Panc1 (cell line): ENCODE measurements at regions not wholly inside any gene's neighbourhood (a gene's known extent, or its start where the extent isn't known, plus 50 kb on each side); places are given as distances from the start of the nearest gene placed in this dataset.

Experiments
- ATAC-seq: fragments of 200-7000 bp; cut with Tn5 transposase; 2 replicates; pipeline ENCODE4 v1.9.1; 2020; ENCODE audit warnings: mild to moderate bottlenecking, moderate library complexity
- BruUV-seq: library from RNA; stranded (reverse); fragments of 400-500 nt; replicated peaks from 2 replicates; lab custom pipeline; 2021; lab: Mats Ljungman, UMichigan
- CTCF ChIA-PET: fragments of 300-600 bp; sonication (Branson Sonifier 250); formaldehyde crosslinking; loops from one replicate; lab custom pipeline; 2022; ENCODE audit warnings: antibody characterized with exemption; lab: Charles Lee
- POLR2A ChIA-PET: fragments of 300-600 bp; sonication (Branson Sonifier 250); formaldehyde crosslinking; loops from one replicate; lab custom pipeline; 2022; ENCODE audit warnings: antibody characterized with exemption; lab: Charles Lee
- DNase-seq: peaks from one replicate; pipeline ENCODE4 v3.0.0-alpha.2; 2010; ENCODE audit warnings: low read depth, low spot score
- H3K27ac ChIP-seq: 2 replicates; pipeline ENCODE4 v1.5.1; 2011; ENCODE audit warnings: mild to moderate bottlenecking, low read length, inconsistent platforms
- H3K27me3 ChIP-seq: fragments of 200-500 bp; sonication (Bioruptor generic); 2 replicates; pipeline ENCODE4 v1.6.0; 2014; ENCODE audit warnings: low read length, inconsistent platforms; ENCODE audit not compliant: control insufficient read depth, insufficient read depth
- H3K36me3 ChIP-seq: fragments of 200-500 bp; sonication (Bioruptor generic); 2 replicates; pipeline ENCODE4 v1.5.1; 2014; ENCODE audit warnings: inconsistent platforms, mild to moderate bottlenecking, low read length, moderate library complexity; ENCODE audit not compliant: control insufficient read depth, insufficient read depth
- H3K4me1 ChIP-seq: 2 replicates; pipeline ENCODE4 v1.5.1; 2011; ENCODE audit warnings: inconsistent platforms, mild to moderate bottlenecking, low read length, moderate library complexity; ENCODE audit not compliant: control insufficient read depth, insufficient read depth
- H3K4me3 ChIP-seq, 2 experiments: 2 replicates each; pipeline ENCODE4 v1.5.1; 2011 to 2012; ENCODE audit warnings: low read depth in 2 of 2, low read length in 2 of 2, mild to moderate bottlenecking in 2 of 2, inconsistent platforms in 1 of 2, moderate library complexity in 1 of 2
- H3K9me3 ChIP-seq: fragments of 200-500 bp; sonication (Bioruptor generic); 2 replicates; pipeline ENCODE4 v1.5.1; 2014; ENCODE audit warnings: low read depth, mild to moderate bottlenecking, inconsistent platforms, low read length, moderate library complexity; ENCODE audit not compliant: control insufficient read depth, insufficient read depth
- POLR2AphosphoS5 ChIP-seq: IDR thresholded peaks from 2 replicates; pipeline ENCODE4 v1.6.1; 2012; ENCODE audit warnings: mild to moderate bottlenecking, low read depth, low read length, moderate library complexity
- SIN3A ChIP-seq: IDR thresholded peaks from 2 replicates; pipeline ENCODE4 v1.6.1; 2012; ENCODE audit warnings: low read depth, mild to moderate bottlenecking, low read length, moderate library complexity, borderline replicate concordance; ENCODE audit not compliant: insufficient read depth
- TCF7L2 ChIP-seq: IDR thresholded peaks from 2 replicates; pipeline ENCODE4 v1.6.1; 2011; ENCODE audit warnings: mild to moderate bottlenecking, low read depth, low read length, inconsistent platforms
- in situ Hi-C: cut with HindIII; loops from 2 replicates; pipeline ENCODE4 v1.10.0; 2016; ENCODE audit warnings: low sequenced_read_pairs, low pct_unique_long_range_greater_than_20kb
- intact Hi-C: fragments of 100-400 bp; cut with micrococcal nuclease; formaldehyde crosslinking; loops from one replicate; pipeline ENCODE4 v1.10.0; 2022; ENCODE audit not compliant: unreplicated experiment
- TF ChIP-seq, protein P1 (sequence below): fragments of 450-650 bp; IDR thresholded peaks from 2 replicates; pipeline ENCODE4 v1.5.1; 2017; ENCODE audit warnings: mild to moderate bottlenecking
- TF ChIP-seq, protein P2 (sequence below), 2 experiments: IDR thresholded peaks; 2 replicates each; pipeline ENCODE4 v1.6.1; 2011 to 2012; ENCODE audit warnings: low read depth in 2 of 2, control low read depth in 1 of 2, low read length in 1 of 2, mild to moderate bottlenecking in 1 of 2, moderate library complexity in 1 of 2; ENCODE audit not compliant: insufficient read depth in 1 of 2

DNA sequence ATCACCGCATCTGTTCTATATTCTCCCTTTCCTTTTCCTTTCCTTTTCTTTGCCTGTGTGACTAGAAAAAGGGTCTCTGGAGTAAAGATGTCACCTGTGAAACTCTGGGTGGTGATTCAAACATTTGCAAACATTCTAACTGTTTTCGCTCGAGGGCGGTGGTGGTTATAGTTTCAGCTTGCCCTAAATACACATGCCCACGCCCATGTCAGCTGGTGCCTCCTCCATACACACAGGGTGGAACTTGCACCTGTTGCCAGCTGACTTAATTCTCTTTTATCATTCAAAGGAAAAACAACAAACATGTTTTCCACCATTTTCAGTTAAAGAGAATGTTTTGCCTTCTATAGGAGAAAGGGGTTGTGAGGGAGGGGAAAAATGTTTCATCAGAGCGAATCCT lies 381.9 kb upstream of the ARID1B start:
- Histone ChIP-seq H3K4me1 (peaks cover 2% of the 10 kb centered on the region; the same call in 1 of the 2 replicates), H3K9me3 (no peaks in the 10 kb centered on the region), H3K36me3 (no peaks in the 10 kb centered on the region), H3K4me3 (no peak overlapping the region), H3K27ac (peak overlapping the region; percentile 42; the same call in 1 of the 2 replicates), H3K27me3 (no peaks in the 10 kb centered on the region)
- DNase-seq = no peak
- no peak for TF ChIP-seq SIN3A
- no peak for TF ChIP-seq TCF7L2
- BruUV-seq = no TSS peak
- ATAC-seq = no peak
- in situ Hi-C loops = no loop called here
- ChIA-PET POLR2A (no interaction called here), CTCF (no interaction called here)
- intact Hi-C loops = no loop called here

DNA sequence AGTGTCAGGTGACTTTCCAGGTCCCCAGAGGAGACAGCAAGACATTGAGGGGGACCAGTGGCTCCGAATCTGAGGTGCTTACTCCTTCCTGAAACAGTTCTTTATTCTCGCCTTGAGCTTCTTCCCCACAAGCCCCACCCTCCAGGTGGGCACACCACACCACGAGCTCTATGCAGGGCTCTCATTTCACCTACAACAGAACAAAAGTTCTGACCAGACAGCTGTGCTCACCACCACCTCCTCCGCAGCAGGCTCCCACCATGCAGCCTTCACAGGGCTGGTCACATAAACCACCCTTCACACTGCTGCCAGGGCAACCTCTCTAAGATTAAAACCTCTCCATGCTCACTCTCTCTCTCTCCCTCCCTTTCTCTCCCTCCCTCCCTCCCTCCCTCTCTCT lies 384.5 kb upstream of the ARID1B start:
- intact Hi-C loops (no loop called here), in situ Hi-C loops (no loop called here)
- Histone ChIP-seq H3K27ac (peak overlapping the region; percentile 5; the same call in 1 of the 2 replicates), H3K9me3 (no peaks in the 10 kb centered on the region), H3K27me3 (no peaks in the 10 kb centered on the region), H3K36me3 (no peaks in the 10 kb centered on the region), H3K4me3 (no peak overlapping the region), H3K4me1 (peaks cover 2% of the 10 kb centered on the region; the same call in 1 of the 2 replicates)
- no peak for ATAC-seq
- DNase-seq = no peak
- TF ChIP-seq POLR2AphosphoS5 = no peak
- TF ChIP-seq, protein P1, sequence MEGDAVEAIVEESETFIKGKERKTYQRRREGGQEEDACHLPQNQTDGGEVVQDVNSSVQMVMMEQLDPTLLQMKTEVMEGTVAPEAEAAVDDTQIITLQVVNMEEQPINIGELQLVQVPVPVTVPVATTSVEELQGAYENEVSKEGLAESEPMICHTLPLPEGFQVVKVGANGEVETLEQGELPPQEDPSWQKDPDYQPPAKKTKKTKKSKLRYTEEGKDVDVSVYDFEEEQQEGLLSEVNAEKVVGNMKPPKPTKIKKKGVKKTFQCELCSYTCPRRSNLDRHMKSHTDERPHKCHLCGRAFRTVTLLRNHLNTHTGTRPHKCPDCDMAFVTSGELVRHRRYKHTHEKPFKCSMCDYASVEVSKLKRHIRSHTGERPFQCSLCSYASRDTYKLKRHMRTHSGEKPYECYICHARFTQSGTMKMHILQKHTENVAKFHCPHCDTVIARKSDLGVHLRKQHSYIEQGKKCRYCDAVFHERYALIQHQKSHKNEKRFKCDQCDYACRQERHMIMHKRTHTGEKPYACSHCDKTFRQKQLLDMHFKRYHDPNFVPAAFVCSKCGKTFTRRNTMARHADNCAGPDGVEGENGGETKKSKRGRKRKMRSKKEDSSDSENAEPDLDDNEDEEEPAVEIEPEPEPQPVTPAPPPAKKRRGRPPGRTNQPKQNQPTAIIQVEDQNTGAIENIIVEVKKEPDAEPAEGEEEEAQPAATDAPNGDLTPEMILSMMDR = no peak
- no TSS peak for BruUV-seq
- ChIA-PET POLR2A (interaction anchor here (0.6 kb wide), 2 partner anchors 9 to 667 kb away, joined by 3 to 5 read pairs; no protein-coding TSS in a partner anchor), CTCF (no interaction called here)

DNA sequence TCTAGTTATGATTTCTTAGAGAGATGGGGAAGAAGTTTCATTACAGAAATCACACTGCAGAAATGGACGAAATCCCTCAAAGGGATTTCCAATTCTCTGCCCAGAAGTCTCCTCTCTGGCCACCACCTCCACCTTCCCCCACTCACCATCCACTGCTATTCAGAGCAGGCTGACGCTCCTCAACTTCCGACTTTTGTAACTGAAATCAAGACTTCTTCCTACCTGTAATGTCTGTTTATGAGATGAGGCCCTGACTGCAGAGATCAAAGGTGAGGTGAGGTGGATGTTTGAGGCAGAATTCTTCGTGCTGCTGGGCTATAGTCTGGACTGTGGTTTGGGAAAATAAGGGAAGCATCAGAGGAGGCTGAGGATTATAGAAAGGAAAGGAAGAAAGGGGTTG lies 385.2 kb upstream of the ARID1B start:
- Histone ChIP-seq H3K4me3 (no peak overlapping the region), H3K27me3 (no peaks in the 10 kb centered on the region), H3K9me3 (no peaks in the 10 kb centered on the region), H3K4me1 (peaks cover 2% of the 10 kb centered on the region; the same call in 1 of the 2 replicates), H3K27ac (peak overlapping the region; percentile 5; the same call in 1 of the 2 replicates), H3K36me3 (no peaks in the 10 kb centered on the region)
- ATAC-seq = no peak
- TF ChIP-seq, protein P2, sequence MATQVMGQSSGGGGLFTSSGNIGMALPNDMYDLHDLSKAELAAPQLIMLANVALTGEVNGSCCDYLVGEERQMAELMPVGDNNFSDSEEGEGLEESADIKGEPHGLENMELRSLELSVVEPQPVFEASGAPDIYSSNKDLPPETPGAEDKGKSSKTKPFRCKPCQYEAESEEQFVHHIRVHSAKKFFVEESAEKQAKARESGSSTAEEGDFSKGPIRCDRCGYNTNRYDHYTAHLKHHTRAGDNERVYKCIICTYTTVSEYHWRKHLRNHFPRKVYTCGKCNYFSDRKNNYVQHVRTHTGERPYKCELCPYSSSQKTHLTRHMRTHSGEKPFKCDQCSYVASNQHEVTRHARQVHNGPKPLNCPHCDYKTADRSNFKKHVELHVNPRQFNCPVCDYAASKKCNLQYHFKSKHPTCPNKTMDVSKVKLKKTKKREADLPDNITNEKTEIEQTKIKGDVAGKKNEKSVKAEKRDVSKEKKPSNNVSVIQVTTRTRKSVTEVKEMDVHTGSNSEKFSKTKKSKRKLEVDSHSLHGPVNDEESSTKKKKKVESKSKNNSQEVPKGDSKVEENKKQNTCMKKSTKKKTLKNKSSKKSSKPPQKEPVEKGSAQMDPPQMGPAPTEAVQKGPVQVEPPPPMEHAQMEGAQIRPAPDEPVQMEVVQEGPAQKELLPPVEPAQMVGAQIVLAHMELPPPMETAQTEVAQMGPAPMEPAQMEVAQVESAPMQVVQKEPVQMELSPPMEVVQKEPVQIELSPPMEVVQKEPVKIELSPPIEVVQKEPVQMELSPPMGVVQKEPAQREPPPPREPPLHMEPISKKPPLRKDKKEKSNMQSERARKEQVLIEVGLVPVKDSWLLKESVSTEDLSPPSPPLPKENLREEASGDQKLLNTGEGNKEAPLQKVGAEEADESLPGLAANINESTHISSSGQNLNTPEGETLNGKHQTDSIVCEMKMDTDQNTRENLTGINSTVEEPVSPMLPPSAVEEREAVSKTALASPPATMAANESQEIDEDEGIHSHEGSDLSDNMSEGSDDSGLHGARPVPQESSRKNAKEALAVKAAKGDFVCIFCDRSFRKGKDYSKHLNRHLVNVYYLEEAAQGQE (IDR thresholded peaks at IDR 0.05; ENCODE audit: insufficient read depth in 1 of 2, low read depth in 2 of 2, low read length in 1 of 2) = no peak
- TF ChIP-seq, protein P1 = no peak
- no peak for TF ChIP-seq POLR2AphosphoS5
- no peak for TF ChIP-seq SIN3A
- TF ChIP-seq TCF7L2 = no peak
- no TSS peak for BruUV-seq
- intact Hi-C loops = no loop called here
- ChIA-PET POLR2A (no interaction called here), CTCF (no interaction called here)
- in situ Hi-C loops = no loop called here
- no peak for DNase-seq
